H9 (cell line): ENCODE measurements at regions not wholly inside any gene's neighbourhood (a gene's known extent, or its start where the extent isn't known, plus 50 kb on each side); places are given as distances from the start of the nearest gene placed in this dataset.

Source experiments
- DNase-seq: peaks from one replicate; pipeline ENCODE4 v3.0.0-alpha.2; 2017
- H2AFZ ChIP-seq: one replicate; pipeline ENCODE4 v1.6.1; 2013; ENCODE audit warnings: mild to moderate bottlenecking, low read length, control low read depth, moderate library complexity
- H2AK5ac ChIP-seq: 2 replicates; pipeline ENCODE4 v1.6.1; 2013; ENCODE audit warnings: low read length, control low read depth, mixed read lengths; ENCODE audit not compliant: insufficient read length
- H2BK120ac ChIP-seq: one replicate; pipeline ENCODE4 v1.6.1; 2013; ENCODE audit warnings: low read depth, mild to moderate bottlenecking, low read length, control low read depth, inconsistent platforms; ENCODE audit not compliant: poor library complexity, severe bottlenecking
- H2BK12ac ChIP-seq: 2 replicates; pipeline ENCODE4 v1.6.1; 2013; ENCODE audit warnings: low read length, control low read depth, mixed read lengths, low read depth; ENCODE audit not compliant: insufficient read length
- H2BK15ac ChIP-seq: 2 replicates; pipeline ENCODE4 v1.6.1; 2013; ENCODE audit warnings: low read depth, low read length, control low read depth
- H2BK20ac ChIP-seq: one replicate; pipeline ENCODE4 v1.6.1; 2013; ENCODE audit warnings: low read depth, mild to moderate bottlenecking, low read length, control low read depth, inconsistent platforms; ENCODE audit not compliant: poor library complexity, severe bottlenecking
- H2BK5ac ChIP-seq: 2 replicates; pipeline ENCODE4 v1.6.1; 2013; ENCODE audit warnings: low read length, control low read depth, mixed read lengths; ENCODE audit not compliant: insufficient read length
- H3K14ac ChIP-seq: 2 replicates; pipeline ENCODE4 v1.6.1; 2013; ENCODE audit warnings: low read length, control low read depth; ENCODE audit not compliant: insufficient read depth
- H3K18ac ChIP-seq: 2 replicates; pipeline ENCODE4 v1.6.1; 2013; ENCODE audit warnings: low read depth, mild to moderate bottlenecking, mixed read lengths, low read length, control low read depth; ENCODE audit not compliant: insufficient read length
- H3K23ac ChIP-seq: 2 replicates; pipeline ENCODE4 v1.6.1; 2013; ENCODE audit warnings: low read length, control low read depth, mixed read lengths, low read depth; ENCODE audit not compliant: insufficient read length
- H3K23me2 ChIP-seq: 2 replicates; pipeline ENCODE4 v1.6.1; 2013; ENCODE audit warnings: low read depth, mild to moderate bottlenecking, mixed read lengths, low read length, control low read depth; ENCODE audit not compliant: insufficient read length, poor library complexity, severe bottlenecking
- H3K27ac ChIP-seq: 2 replicates; pipeline ENCODE4 v1.5.1; 2013; ENCODE audit warnings: low read length, control low read depth, mixed read lengths, low read depth; ENCODE audit not compliant: insufficient read length
- H3K27me3 ChIP-seq: 2 replicates; pipeline ENCODE4 v1.6.1; 2013; ENCODE audit warnings: low read length, control low read depth, inconsistent platforms; ENCODE audit not compliant: insufficient read depth
- H3K4ac ChIP-seq: 2 replicates; pipeline ENCODE4 v1.6.1; 2013; ENCODE audit warnings: low read depth, mild to moderate bottlenecking, control low read depth, inconsistent platforms, low read length, moderate library complexity
- H3K4me1 ChIP-seq: 2 replicates; pipeline ENCODE4 v1.6.1; 2013; ENCODE audit warnings: low read length, control low read depth, inconsistent platforms; ENCODE audit not compliant: insufficient read depth
- H3K4me2 ChIP-seq: 2 replicates; pipeline ENCODE4 v1.6.1; 2013; ENCODE audit warnings: low read length, control low read depth, mixed read lengths; ENCODE audit not compliant: insufficient read length, insufficient read depth
- H3K56ac ChIP-seq: 2 replicates; pipeline ENCODE4 v1.6.1; 2013; ENCODE audit warnings: low read depth, mild to moderate bottlenecking, mixed read lengths, low read length, control low read depth; ENCODE audit not compliant: insufficient read length
- H3K79me1 ChIP-seq: 2 replicates; pipeline ENCODE4 v1.6.1; 2013; ENCODE audit warnings: low read depth, mild to moderate bottlenecking, moderate library complexity, low read length, control low read depth, inconsistent platforms; ENCODE audit not compliant: insufficient read depth, poor library complexity, severe bottlenecking
- H3K79me2 ChIP-seq: 2 replicates; pipeline ENCODE4 v1.6.1; 2013; ENCODE audit warnings: low read length, control low read depth, inconsistent platforms; ENCODE audit not compliant: insufficient read depth
- H3K9ac ChIP-seq: 2 replicates; pipeline ENCODE4 v1.6.1; 2013; ENCODE audit warnings: low read length, control low read depth, mixed read lengths; ENCODE audit not compliant: insufficient read length; ENCODE audit errors: extremely low read depth
- H3K9me3 ChIP-seq: one replicate; pipeline ENCODE4 v1.6.1; 2013; ENCODE audit warnings: low read depth, low read length, inconsistent platforms; ENCODE audit not compliant: control insufficient read depth
- H3T11ph ChIP-seq: one replicate; pipeline ENCODE4 v1.6.1; 2013; ENCODE audit warnings: mild to moderate bottlenecking, low read length, control low read depth, inconsistent platforms
- H4K20me1 ChIP-seq: one replicate; pipeline ENCODE4 v1.6.1; 2013; ENCODE audit not compliant: control insufficient read depth, insufficient read length, insufficient read depth
- H4K5ac ChIP-seq: 2 replicates; pipeline ENCODE4 v1.6.1; 2013; ENCODE audit warnings: low read depth, mild to moderate bottlenecking, mixed read lengths, low read length, control low read depth; ENCODE audit not compliant: insufficient read length
- H4K8ac ChIP-seq: replicated peaks from 2 replicates; pipeline ENCODE4 v1.6.1; 2013; ENCODE audit warnings: low read length, control low read depth, mixed read lengths, low read depth; ENCODE audit not compliant: insufficient read length
- H4K91ac ChIP-seq: 2 replicates; pipeline ENCODE4 v1.6.1; 2013; ENCODE audit warnings: low read depth, mild to moderate bottlenecking, moderate library complexity, mixed read lengths, low read length, control low read depth; ENCODE audit not compliant: insufficient read length
- H3K27ac Mint-ChIP-seq, 3 experiments: 2 replicates in 2 of 3; 3 replicates in 1 of 3; pipeline ENCODE4 v1.8.0; 2020 to 2021; ENCODE audit warnings: mixed read lengths in 3 of 3, mild to moderate bottlenecking in 1 of 3, moderate library complexity in 1 of 3
- H3K27me3 Mint-ChIP-seq: 2 replicates; pipeline ENCODE4 v1.8.0; 2021; ENCODE audit warnings: low read depth, mild to moderate bottlenecking, moderate library complexity, mixed read lengths
- H3K36me3 Mint-ChIP-seq, 3 experiments: 2 replicates in 2 of 3; 3 replicates in 1 of 3; pipeline ENCODE4 v1.8.0; 2020 to 2021; ENCODE audit warnings: low read depth in 3 of 3, mixed read lengths in 3 of 3; ENCODE audit not compliant: insufficient read depth in 1 of 3
- H3K4me1 Mint-ChIP-seq, 2 experiments: 2 replicates each; pipeline ENCODE4 v1.8.0; 2020; ENCODE audit warnings: mixed read lengths in 2 of 2
- H3K4me3 Mint-ChIP-seq, 2 experiments: 2 replicates in 1 of 2; 3 replicates in 1 of 2; pipeline ENCODE4 v1.8.0; 2020 to 2021; ENCODE audit warnings: mild to moderate bottlenecking in 2 of 2, mixed read lengths in 2 of 2, moderate library complexity in 1 of 2
- H3K9me3 Mint-ChIP-seq, 2 experiments: 2 replicates in 1 of 2; 3 replicates in 1 of 2; pipeline ENCODE4 v1.8.0; 2020; ENCODE audit warnings: mild to moderate bottlenecking in 2 of 2, mixed read lengths in 2 of 2, moderate library complexity in 1 of 2
- CTCF ChIP-seq: fragments of 200-600 bp; sonication (generic); conservative IDR thresholded peaks from 3 replicates; pipeline ENCODE4 v1.8.0; 2021; ENCODE audit warnings: antibody characterized with exemption, mild to moderate bottlenecking
- WGBS: extraction: QIAGEN DNeasy Blood & Tissue Kit; methylation state at CpG from one replicate; pipeline ENCODE4 v1.1.7; 2013; ENCODE audit warnings: missing lambda C conversion rate, low lambda C conversion rate, mixed read lengths; ENCODE audit not compliant: insufficient read length; ENCODE audit errors: extremely low coverage; 5-methylcytosine and 5-hydroxymethylcytosine counted together

- Histone ChIP-seq H3K79me2 (no peaks in the 10 kb centered on the region), H4K91ac (no peak overlapping the region), H3K23ac (no peak overlapping the region), H3K4ac (no peak overlapping the region), H3K4me1 (no peaks in the 10 kb centered on the region), H2BK5ac (no peak overlapping the region), H3K56ac (no peak overlapping the region), H3K18ac (no peak overlapping the region), H3K14ac (no peak overlapping the region), H4K20me1 (no peaks in the 10 kb centered on the region), H3K9ac (no peak overlapping the region), H2BK12ac (no peak overlapping the region), H3K79me1 (no peaks in the 10 kb centered on the region), H4K5ac (no peak overlapping the region), H3K4me2 (no peak overlapping the region), H2AFZ (peak overlapping the region; percentile 77), H3K27ac (no peak overlapping the region), H4K8ac (no peak overlapping the region), H3K9me3 (no peaks in the 10 kb centered on the region), H3T11ph (no peak overlapping the region), H2BK120ac (no peak overlapping the region), H3K23me2 (no peaks in the 10 kb centered on the region), H3K27me3 (no peaks in the 10 kb centered on the region), H2BK20ac (no peak overlapping the region), H2BK15ac (no peak overlapping the region), H2AK5ac (no peak overlapping the region)
- Mint-ChIP-seq H3K9me3 (no peaks in the 10 kb centered on the region), H3K27me3 (no peaks in the 10 kb centered on the region), H3K36me3 (no peaks in the 10 kb centered on the region), H3K4me1 (peaks cover 5 to 10% of the 10 kb centered on the region in 2 experiments), H3K27ac (no peak overlapping the region), H3K4me3 (no peak overlapping the region)
- WGBS = no CpG with 5 or more reads among the region's 6 CpGs
- TF ChIP-seq CTCF = no peak
- DNase-seq = no peak
Observed at GRCh38 chr2:76506538-76506937, 795.8 kb upstream of the GCFC2 start.
